ENCODE measurements at regions not wholly inside any gene's neighbourhood (a gene's known extent, or its start where the extent isn't known, plus 50 kb on each side); places are given as distances from the start of the nearest gene placed in this dataset.

- Histone ChIP-seq H3K4me3 (no peak overlapping the region), H3K4me2 (no peak overlapping the region), H3K4me1 (no peaks in the 10 kb centered on the region), H3K27ac (no peak overlapping the region), H3K9me3 (no peaks in the 10 kb centered on the region)
- TF ChIP-seq NR3C1 (IDR thresholded peaks at IDR 0.05) (no peak), ZC3H11A (IDR thresholded peaks at IDR 0.05) (no peak), POLR2A (IDR thresholded peaks at IDR 0.05; ENCODE audit: low read length) (no peak), FOSB (CRISPR knock-in tag; IDR thresholded peaks at IDR 0.05) (no peak), JUNB (IDR thresholded peaks at IDR 0.05) (no peak), HOXB5 (CRISPR knock-in tag; IDR thresholded peaks at IDR 0.05) (no peak), SMC3 (IDR thresholded peaks at IDR 0.05) (no peak)
- FAIRE-seq (no peak), ATAC-seq (peak in 1 of 2 experiments; percentile 23; a peak in 2 of 6 replicates), DNase-seq (ENCODE audit: low read depth in 1 of 2, low spot score in 1 of 2) (no peak)
- ChIA-PET POLR2A (interaction anchor here (0.5 kb wide), 1 partner anchor 43 kb away, joined by 7 read pairs; no protein-coding TSS in a partner anchor), CTCF (interaction anchor here (0.6 to 11.4 kb wide), 13 partner anchors 9 to 257 kb away, joined by 3 to 87 read pairs (median 3); no protein-coding TSS in a partner anchor)
- 19% methylated on average over 3 of the region's 3 CpGs for WGBS (ENCODE audit: missing lambda C conversion rate)
These were observed 50.9 kb upstream of the CHRNB4 start for GRCh38 chr15:78691851-78692421.

- TF ChIP-seq JUN (IDR thresholded peaks at IDR 0.05) (no peak), CBX8 (IDR thresholded peaks at IDR 0.05) (no peak), CEBPB (IDR thresholded peaks at IDR 0.05) (no peak), POLR2AphosphoS2 (conservative IDR thresholded peaks at IDR 0.05; ENCODE audit: low read length) (no peak), CHD2 (IDR thresholded peaks at IDR 0.05; ENCODE audit: low read length, partially characterized antibody) (no peak), HOXA7 (CRISPR knock-in tag; IDR thresholded peaks at IDR 0.05) (no peak), BHLHE40 (IDR thresholded peaks at IDR 0.05; ENCODE audit: low read depth, low read length) (no peak), RARB (CRISPR knock-in tag; IDR thresholded peaks at IDR 0.05) (no peak), HOXB5 (CRISPR knock-in tag; IDR thresholded peaks at IDR 0.05) (no peak), ZNF302 (CRISPR knock-in tag; IDR thresholded peaks at IDR 0.05) (no peak), ZFP36 (IDR thresholded peaks at IDR 0.05; ENCODE audit: borderline replicate concordance, partially characterized antibody) (no peak), NFE2L2 (conservative IDR thresholded peaks at IDR 0.05; ENCODE audit: low read length) (no peak), GATA3 (IDR thresholded peaks at IDR 0.05; ENCODE audit: borderline replicate concordance) (no peak), JUNB (IDR thresholded peaks at IDR 0.05) (no peak), CBX2 (IDR thresholded peaks at IDR 0.05; ENCODE audit: borderline replicate concordance, low read depth) (no peak)
- TF ChIP-seq, protein P1, sequence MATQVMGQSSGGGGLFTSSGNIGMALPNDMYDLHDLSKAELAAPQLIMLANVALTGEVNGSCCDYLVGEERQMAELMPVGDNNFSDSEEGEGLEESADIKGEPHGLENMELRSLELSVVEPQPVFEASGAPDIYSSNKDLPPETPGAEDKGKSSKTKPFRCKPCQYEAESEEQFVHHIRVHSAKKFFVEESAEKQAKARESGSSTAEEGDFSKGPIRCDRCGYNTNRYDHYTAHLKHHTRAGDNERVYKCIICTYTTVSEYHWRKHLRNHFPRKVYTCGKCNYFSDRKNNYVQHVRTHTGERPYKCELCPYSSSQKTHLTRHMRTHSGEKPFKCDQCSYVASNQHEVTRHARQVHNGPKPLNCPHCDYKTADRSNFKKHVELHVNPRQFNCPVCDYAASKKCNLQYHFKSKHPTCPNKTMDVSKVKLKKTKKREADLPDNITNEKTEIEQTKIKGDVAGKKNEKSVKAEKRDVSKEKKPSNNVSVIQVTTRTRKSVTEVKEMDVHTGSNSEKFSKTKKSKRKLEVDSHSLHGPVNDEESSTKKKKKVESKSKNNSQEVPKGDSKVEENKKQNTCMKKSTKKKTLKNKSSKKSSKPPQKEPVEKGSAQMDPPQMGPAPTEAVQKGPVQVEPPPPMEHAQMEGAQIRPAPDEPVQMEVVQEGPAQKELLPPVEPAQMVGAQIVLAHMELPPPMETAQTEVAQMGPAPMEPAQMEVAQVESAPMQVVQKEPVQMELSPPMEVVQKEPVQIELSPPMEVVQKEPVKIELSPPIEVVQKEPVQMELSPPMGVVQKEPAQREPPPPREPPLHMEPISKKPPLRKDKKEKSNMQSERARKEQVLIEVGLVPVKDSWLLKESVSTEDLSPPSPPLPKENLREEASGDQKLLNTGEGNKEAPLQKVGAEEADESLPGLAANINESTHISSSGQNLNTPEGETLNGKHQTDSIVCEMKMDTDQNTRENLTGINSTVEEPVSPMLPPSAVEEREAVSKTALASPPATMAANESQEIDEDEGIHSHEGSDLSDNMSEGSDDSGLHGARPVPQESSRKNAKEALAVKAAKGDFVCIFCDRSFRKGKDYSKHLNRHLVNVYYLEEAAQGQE (IDR thresholded peaks at IDR 0.05): no peak
- Histone ChIP-seq H3K27ac (no peak overlapping the region), H3K4me3 (no peak overlapping the region), H3K4me2 (no peak overlapping the region), H3K9me3 (no peaks in the 10 kb centered on the region), H3K4me1 (no peaks in the 10 kb centered on the region)
- ChIA-PET POLR2A (no interaction called here), CTCF (interaction anchor here (0.7 to 11.4 kb wide), 15 partner anchors 15 to 269 kb away, joined by 3 to 87 read pairs (median 4); no protein-coding TSS in a partner anchor)
- ATAC-seq: no peak
- no peak for DNase-seq (ENCODE audit: low read depth in 1 of 2, low spot score in 1 of 2)
- WGBS (ENCODE audit: missing lambda C conversion rate): 67% methylated on average over 9 of the region's 9 CpGs
- no peak for FAIRE-seq
These were observed 50.3 kb upstream of the CHRNB4 start for GRCh38 chr15:78691167-78691850.
